A549 (cell line): ENCODE measurements at regions not wholly inside any gene's neighbourhood (a gene's known extent, or its start where the extent isn't known, plus 50 kb on each side); places are given as distances from the start of the nearest gene placed in this dataset.

ENCODE experiments used
- CTCF ChIP-seq: fragments of >200 bp; sonication (Bioruptor Twin); formaldehyde crosslinking; IDR thresholded peaks from 3 replicates; pipeline ENCODE4 v1.5.1; 2016
- FOSL2 ChIP-seq, 2 experiments: fragments of 450-650 bp in 1 of 2; fragments of >200 bp in 1 of 2; sonication (Bioruptor Twin) in 1 of 2; formaldehyde crosslinking; IDR thresholded peaks; 2 replicates each; pipeline versions ENCODE4 v1.5.0 to v1.6.1; 2016 to 2020; ENCODE audit warnings: mild to moderate bottlenecking in 1 of 2, moderate library complexity in 1 of 2
- JUN ChIP-seq, 2 experiments: fragments of >200 bp; sonication (Bioruptor Twin); formaldehyde crosslinking; IDR thresholded peaks; 2 replicates in 1 of 2; 3 replicates in 1 of 2; pipeline ENCODE4 v1.6.1; 2016 to 2017
- JUNB ChIP-seq: fragments of >200 bp; sonication (Bioruptor Twin); formaldehyde crosslinking; IDR thresholded peaks from 2 replicates; pipeline ENCODE4 v1.6.1; 2016
- MYC ChIP-seq: IDR thresholded peaks from 2 replicates; pipeline ENCODE4 v1.6.1; 2012; ENCODE audit warnings: mild to moderate bottlenecking, inconsistent platforms, low read length, improper control_type of control experiment, borderline replicate concordance
- POLR2A ChIP-seq: IDR thresholded peaks from 2 replicates; pipeline ENCODE4 v1.6.1; 2012; ENCODE audit warnings: mild to moderate bottlenecking, low read length
- REST ChIP-seq: fragments of 200-600 bp; sonication (generic); IDR thresholded peaks from 2 replicates; pipeline ENCODE4 v1.6.1; 2016; ENCODE audit warnings: antibody characterized with exemption, mild to moderate bottlenecking, moderate library complexity
- USF2 ChIP-seq: fragments of 450-650 bp; IDR thresholded peaks from 2 replicates; pipeline ENCODE4 v1.6.1; 2014; ENCODE audit warnings: antibody characterized with exemption
- ZFP36 ChIP-seq: fragments of 450-650 bp; IDR thresholded peaks from 2 replicates; pipeline ENCODE4 v1.6.1; 2014; ENCODE audit warnings: borderline replicate concordance; ENCODE audit not compliant: partially characterized antibody

GRCh38 chr18:1952486-1952885 is 618.8 kb downstream of the METTL4 start:
- TF ChIP-seq ZFP36 (no peak), POLR2A (no peak), JUNB (no peak), CTCF (no peak), USF2 (no peak), REST (no peak), JUN (IDR thresholded peaks at IDR 0.05) (no peak), MYC (no peak), FOSL2 (IDR thresholded peaks at IDR 0.05) (no peak), FOSL2 (CRISPR knock-in tag; IDR thresholded peaks at IDR 0.05) (no peak)
